Astrocyte of the cerebellum (primary cell): ENCODE measurements at regions not wholly inside any gene's neighbourhood (a gene's known extent, or its start where the extent isn't known, plus 50 kb on each side); places are given as distances from the start of the nearest gene placed in this dataset.

ENCODE experiments used
- DNase-seq: peaks from one replicate; pipeline ENCODE4 v3.0.0-alpha.2; 2011; ENCODE audit warnings: low read depth
- H3K4me3 ChIP-seq: 2 replicates; pipeline ENCODE4 v1.5.1; 2011; ENCODE audit warnings: mild to moderate bottlenecking, low read depth, low read length, moderate library complexity
- CTCF ChIP-seq: IDR thresholded peaks from 2 replicates; pipeline ENCODE4 v1.5.1; 2012; ENCODE audit warnings: low read length, low read depth, moderate library complexity, mild to moderate bottlenecking; ENCODE audit errors: missing control alignments
- in situ Hi-C: cut with HindIII; loops from 2 replicates; pipeline ENCODE4 v1.10.0; 2017; ENCODE audit warnings: low sequenced_read_pairs

GRCh38 chr13:26919311-26919710 lies 158.7 kb upstream of the GPR12 start:
- H3K4me3 ChIP-seq = no peak overlapping the region
- in situ Hi-C loops = loop anchor here (25.0 kb wide), 1 partner anchor 732 kb away; no protein-coding TSS in a partner anchor
- no peak for TF ChIP-seq CTCF
- no peak for DNase-seq

- in situ Hi-C loops = loop anchor here (25.0 kb wide), 1 partner anchor 727 kb away; no protein-coding TSS in a partner anchor
- no peak overlapping the region for H3K4me3 ChIP-seq
- TF ChIP-seq CTCF = no peak
- no peak for DNase-seq
These were observed 154.0 kb upstream of the GPR12 start for GRCh38 chr13:26914624-26915023.

GRCh38 chr13:26914148-26914547 lies 153.6 kb upstream of the GPR12 start:
- no peak overlapping the region for H3K4me3 ChIP-seq
- no peak for DNase-seq
- in situ Hi-C loops = loop anchor here (25.0 kb wide), 1 partner anchor 727 kb away; no protein-coding TSS in a partner anchor
- TF ChIP-seq CTCF = no peak

- TF ChIP-seq CTCF = no peak
- no peak for DNase-seq
- H3K4me3 ChIP-seq = no peak overlapping the region
- in situ Hi-C loops = loop anchor here (25.0 kb wide), 1 partner anchor 724 kb away; no protein-coding TSS in a partner anchor
These were observed 150.3 kb upstream of the GPR12 start for GRCh38 chr13:26910754-26911465.

GRCh38 chr13:26909477-26909876 lies 148.9 kb upstream of the GPR12 start:
- DNase-seq = no peak
- no peak for TF ChIP-seq CTCF
- in situ Hi-C loops = loop anchor here (25.0 kb wide), 1 partner anchor 722 kb away; no protein-coding TSS in a partner anchor
- no peak overlapping the region for H3K4me3 ChIP-seq

GRCh38 chr13:26908126-26908525 lies 147.5 kb upstream of the GPR12 start:
- DNase-seq = no peak
- in situ Hi-C loops = loop anchor here (25.0 kb wide), 1 partner anchor 721 kb away; no protein-coding TSS in a partner anchor

More at GRCh38 chr13:26908126-26908525, 147.5 kb upstream of the GPR12 start:
- no peak overlapping the region for H3K4me3 ChIP-seq
- TF ChIP-seq CTCF = no peak
